Daoy (cell line): ENCODE measurements at regions not wholly inside any gene's neighbourhood (a gene's known extent, or its start where the extent isn't known, plus 50 kb on each side); places are given as distances from the start of the nearest gene placed in this dataset.

Source experiments
- DNase-seq: peaks from one replicate; pipeline ENCODE4 v3.0.0-alpha.2; 2015; ENCODE audit warnings: low read depth

GRCh38 chr6:93785694-93786030 lies 366.3 kb upstream of the EPHA7 start:
- no peak for DNase-seq

DNA sequence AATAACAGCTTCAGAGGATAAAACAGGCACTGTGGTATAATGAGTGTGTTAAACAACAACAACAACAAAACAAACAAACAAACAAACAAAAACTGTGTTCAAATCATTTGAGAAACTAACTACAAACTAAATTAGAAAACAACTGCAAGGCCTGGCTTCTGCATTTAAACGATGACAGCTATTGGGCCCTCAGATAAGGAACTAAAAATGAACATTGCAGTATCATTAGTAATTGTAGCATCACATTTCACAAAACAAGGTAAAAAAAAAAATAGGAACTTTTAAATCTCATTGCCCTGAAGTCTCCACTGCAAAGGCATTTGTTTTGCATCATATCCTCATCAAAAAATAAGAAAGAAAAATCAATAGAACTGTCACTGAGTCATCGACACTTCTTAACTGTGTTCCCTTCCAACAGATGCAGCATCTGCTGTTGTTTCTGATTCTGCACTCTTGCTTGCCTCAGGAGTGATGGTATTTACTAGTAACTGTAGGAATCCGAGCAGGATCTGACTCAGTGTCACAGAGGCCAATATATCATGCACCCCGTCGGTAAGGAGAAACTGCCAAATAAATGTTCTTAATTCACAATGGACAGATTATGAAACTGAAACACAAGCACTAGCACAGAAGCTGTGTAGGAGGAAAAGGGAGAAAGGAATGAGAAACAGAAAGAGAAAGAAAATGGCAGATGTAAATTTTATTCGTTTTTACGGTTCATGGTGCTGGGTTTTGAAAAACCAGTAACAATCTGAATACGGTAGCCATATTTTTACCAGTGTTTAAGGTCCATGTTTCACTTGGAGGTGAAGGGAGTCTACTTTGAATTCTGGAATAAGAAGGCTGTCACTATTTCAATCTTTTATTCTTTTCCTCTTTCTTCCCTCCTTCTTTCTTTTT lies 365.7 kb upstream of the EPHA7 start:
- peak; percentile 30 for DNase-seq

DNA sequence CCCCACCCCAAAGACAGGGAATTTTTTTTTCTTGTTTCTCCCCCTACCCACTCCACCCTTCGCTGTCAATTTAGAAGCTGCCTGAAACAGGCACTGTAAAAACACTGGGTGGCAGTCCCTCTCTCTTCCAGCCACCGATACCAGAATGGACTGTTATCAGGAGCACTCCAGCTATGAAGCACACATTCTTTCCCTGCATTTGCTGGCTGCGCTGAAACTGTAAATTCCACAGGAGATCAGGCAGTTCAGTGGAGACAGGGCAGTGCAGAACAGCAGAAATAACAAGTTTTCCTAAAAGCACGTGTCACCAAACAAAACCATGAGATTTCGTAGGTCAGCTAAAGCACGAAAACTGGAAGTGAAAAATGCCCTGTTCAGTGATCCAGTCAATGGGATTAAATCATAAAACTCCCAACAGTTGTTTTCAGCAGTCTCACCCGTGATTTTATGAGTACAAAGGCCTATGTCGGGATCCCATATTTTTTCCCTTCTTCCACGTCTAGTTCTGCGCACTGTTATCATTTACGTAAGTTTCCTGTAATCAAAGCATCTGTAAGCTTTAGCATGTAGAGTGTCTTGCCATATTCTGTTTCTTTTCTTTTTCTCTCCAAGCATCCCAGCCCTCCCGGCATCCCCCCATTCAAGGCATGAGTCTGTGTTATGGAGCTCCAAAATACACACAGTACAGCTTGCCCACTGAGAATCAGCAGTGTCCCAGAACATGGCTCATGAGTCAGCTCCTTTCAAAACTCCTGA lies 359.9 kb upstream of the EPHA7 start:
- no peak for DNase-seq

- DNase-seq, result no peak
These were observed 339.8 kb upstream of the EPHA7 start for GRCh38 chr6:93759190-93759589.

- no peak for DNase-seq
These were observed 332.6 kb upstream of the EPHA7 start for GRCh38 chr6:93751969-93752368.

GRCh38 chr6:93749930-93750329 lies 330.6 kb upstream of the EPHA7 start:
- no peak for DNase-seq

DNA sequence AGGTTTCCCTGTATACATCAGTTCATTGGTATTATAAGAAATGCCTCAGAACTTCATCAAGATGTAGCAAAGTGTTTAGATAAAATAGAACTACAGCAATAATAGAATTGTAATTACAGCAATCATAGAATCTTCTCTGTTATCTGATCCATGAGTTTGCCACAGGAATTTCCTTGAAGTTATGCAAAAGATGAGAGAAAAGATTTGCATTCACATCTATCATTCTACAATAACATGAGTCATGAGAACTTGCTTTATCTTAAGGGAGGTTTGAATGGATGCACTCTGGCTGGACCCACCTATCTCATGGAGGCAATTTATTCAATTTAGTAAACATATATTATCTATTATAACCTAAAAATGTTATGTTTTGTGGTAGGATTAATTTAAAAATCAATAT lies 329.8 kb upstream of the EPHA7 start:
- no peak for DNase-seq

- no peak for DNase-seq
These were observed 327.5 kb upstream of the EPHA7 start for GRCh38 chr6:93746892-93747291.

- no peak for DNase-seq
These were observed 325.9 kb upstream of the EPHA7 start for GRCh38 chr6:93745306-93745705.

GRCh38 chr6:93735099-93735498 lies 315.7 kb upstream of the EPHA7 start:
- DNase-seq, result no peak

- no peak for DNase-seq
These were observed 311.9 kb upstream of the EPHA7 start for GRCh38 chr6:93731306-93731705.

- DNase-seq, result no peak
These were observed 308.8 kb upstream of the EPHA7 start for GRCh38 chr6:93728150-93728549.

DNA sequence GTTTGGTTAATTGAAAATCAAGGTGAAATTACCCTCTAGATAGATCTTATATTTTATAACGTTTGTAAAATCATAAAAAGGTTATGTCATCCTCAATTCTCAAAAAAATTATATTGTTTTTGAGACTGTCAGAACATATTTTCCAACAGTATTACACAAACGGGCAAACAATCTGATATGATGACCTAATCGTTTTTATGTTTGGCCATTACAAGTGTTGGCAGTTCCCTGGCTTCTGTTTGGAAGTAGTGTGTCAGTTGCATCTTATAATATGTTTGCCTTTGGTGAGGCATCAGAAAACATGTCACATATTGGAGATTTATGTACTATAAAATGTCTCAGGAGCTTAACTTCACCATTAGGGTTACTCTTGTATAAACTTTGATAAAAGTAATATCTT lies 308.1 kb upstream of the EPHA7 start:
- DNase-seq, result no peak

DNA sequence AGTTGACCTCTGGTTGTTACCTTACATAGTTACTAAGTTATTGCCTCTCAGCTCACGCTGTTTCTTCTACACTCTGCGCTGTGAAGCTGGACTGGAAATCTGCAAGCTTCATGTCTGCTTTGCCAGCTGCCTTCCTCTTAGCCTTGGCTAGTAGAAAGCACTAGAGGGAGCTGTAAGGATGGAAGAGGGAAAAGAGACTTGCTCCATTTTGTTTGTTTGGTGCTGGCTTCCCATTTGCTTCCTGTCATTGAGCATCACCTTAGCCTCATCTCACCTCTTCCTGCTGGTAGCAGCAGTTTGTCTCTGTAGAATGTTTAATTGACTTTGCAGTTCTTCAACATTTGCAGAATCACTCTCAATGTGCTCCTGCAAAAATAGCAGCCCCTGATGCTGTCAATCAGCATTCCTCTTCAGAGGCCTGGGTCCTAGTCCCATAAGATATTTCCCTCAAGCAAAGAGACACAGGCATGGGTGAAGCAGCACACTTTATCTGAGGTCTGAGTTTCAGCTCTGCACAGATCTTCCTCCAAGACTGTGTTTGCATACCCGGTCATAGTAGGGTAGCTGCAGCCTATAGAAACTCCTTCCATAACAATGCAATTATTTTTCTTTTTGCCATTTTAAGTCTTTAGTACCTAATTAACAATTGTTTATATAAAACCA lies 302.2 kb upstream of the EPHA7 start:
- peak; percentile 2 for DNase-seq

DNA sequence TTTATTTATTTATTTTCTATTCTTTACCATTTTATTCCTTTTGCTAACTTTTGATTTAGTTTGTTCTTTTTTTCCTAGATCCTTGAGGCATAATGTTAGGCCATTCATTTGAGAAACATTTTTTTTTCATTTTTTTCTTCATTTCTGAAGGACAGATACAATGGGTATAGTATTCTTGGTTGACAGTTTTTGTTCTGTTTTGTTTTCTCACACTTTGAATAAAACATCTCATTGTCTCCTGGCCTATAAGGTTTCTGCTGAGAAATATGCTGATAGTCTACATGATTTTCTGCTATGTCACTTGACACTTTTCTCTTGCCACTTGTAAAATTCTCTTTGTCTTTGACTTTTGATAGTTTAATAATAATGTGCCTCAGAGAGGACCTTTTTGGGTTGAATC lies 294.6 kb upstream of the EPHA7 start:
- DNase-seq, result no peak

GRCh38 chr6:93703431-93703830 lies 284.1 kb upstream of the EPHA7 start:
- no peak for DNase-seq

GRCh38 chr6:93701526-93701925 lies 282.2 kb upstream of the EPHA7 start:
- DNase-seq, result no peak

DNA sequence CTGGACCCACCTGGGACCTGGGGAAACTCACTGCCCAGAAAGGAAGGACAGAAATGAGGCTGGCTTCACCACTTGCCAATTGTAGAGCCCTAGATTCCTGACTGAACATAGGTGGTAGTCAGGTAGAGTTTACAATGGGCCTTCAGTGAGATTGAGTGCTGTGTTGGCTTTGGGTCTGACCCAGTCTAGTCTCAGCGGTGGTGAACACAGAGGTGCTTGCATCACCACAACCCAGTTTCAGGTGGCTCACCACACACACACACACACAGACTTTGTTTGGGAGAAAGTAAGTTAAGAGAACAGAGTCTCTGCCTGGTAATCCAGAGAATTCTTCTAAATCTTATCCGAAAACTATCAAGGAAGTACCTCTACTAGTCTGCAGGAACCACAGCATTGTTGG lies 266.1 kb upstream of the EPHA7 start:
- no peak for DNase-seq

GRCh38 chr6:93684339-93684738 lies 265.0 kb upstream of the EPHA7 start:
- peak; percentile 8 for DNase-seq

DNA sequence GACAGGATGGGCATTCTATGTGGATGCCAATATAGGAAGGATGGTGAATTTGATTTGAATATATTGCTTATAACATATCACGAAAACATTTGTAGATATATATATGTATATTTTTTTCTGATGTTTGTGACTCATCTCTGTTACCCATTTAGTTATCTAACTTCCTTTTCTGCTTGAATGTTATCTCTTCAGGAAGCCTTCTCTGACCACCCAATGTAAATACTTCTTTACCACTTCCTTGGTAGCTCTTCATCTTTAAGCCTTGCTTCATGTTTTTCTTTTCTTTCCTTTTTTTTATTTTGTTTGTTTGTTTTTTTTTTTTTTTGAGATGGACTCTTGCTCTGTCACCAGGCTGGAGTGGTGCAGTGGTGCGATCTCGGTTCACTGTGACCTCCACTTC lies 260.5 kb upstream of the EPHA7 start:
- DNase-seq, result no peak

DNA sequence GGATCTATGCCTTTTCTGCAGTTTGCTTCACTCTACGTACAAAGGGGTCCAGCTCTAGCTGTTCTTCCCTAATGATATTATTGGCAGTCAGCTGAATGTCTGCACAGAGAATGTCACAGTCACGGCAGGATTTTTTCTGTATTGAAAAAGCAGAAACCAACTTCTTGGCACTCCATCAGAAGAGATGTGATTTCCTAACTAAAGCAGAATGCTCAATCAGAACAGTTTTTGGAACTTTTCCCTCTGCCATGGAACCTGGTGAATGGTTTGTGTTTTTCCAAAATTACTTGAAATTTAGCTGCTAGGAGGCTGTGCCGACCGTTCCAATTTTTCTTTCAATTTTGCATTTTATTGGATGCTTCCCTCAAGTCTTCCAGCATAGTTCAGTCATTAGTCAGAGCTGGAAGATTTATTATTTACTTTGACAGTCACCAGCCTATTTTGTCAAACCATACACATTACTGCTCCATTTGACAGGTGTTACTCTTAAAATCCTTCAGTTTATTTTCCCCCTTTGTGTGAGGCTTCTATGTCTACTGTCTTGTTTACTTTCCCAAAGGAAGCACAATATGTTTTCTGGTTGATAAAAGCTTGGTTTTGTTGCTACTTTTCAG lies 259.6 kb upstream of the EPHA7 start:
- DNase-seq, result no peak

GRCh38 chr6:93677264-93677965 lies 258.1 kb upstream of the EPHA7 start:
- DNase-seq, result peak; percentile 2
